Activated T-helper 1 cell treated with anti-CD3 and anti-CD28 coated beads, Interleukin-2, amount 50 U/mL, for 16 hours (primary cell): ENCODE measurements at regions not wholly inside any gene's neighbourhood (a gene's known extent, or its start where the extent isn't known, plus 50 kb on each side); places are given as distances from the start of the nearest gene placed in this dataset.
"Not testable (repeated sequence)": the region's sequence is repeated elsewhere in the genome, so short reads cannot be mapped to it uniquely, and the experiment has no call there.

Experiments
- DNase-seq, 2 donors: peaks; one replicate each; pipeline ENCODE4 v3.0.0-alpha.2; 2020; ENCODE audit warnings: low read depth in 1 of 2, low spot score in 1 of 2

- no peak for DNase-seq
Measured at GRCh38 chr2:82781176-82781915, 1677.7 kb downstream of the SUCLG1 start.

GRCh38 chr2:82780050-82780449, 1679.0 kb downstream of the SUCLG1 start:
- DNase-seq = no peak

- DNase-seq = no peak
Measured at GRCh38 chr2:82752396-82752795, 1706.7 kb downstream of the SUCLG1 start.

- no peak for DNase-seq
Measured at GRCh38 chr2:82748653-82749052, 1710.4 kb downstream of the SUCLG1 start.

- no peak for DNase-seq
Measured at GRCh38 chr2:82740527-82740926, 1718.6 kb downstream of the SUCLG1 start.

GRCh38 chr2:82737965-82738364, 1721.1 kb downstream of the SUCLG1 start:
- DNase-seq = not testable (repeated sequence)

- no peak for DNase-seq
Measured at GRCh38 chr2:82735336-82735735, 1723.7 kb downstream of the SUCLG1 start.

- no peak for DNase-seq
Measured at GRCh38 chr2:82731824-82732223, 1727.3 kb downstream of the SUCLG1 start.

GRCh38 chr2:82730811-82731210, 1728.3 kb downstream of the SUCLG1 start:
- no peak for DNase-seq

- DNase-seq = no peak
Measured at GRCh38 chr2:82728090-82728489, 1731.0 kb downstream of the SUCLG1 start.

- no peak for DNase-seq
Measured at GRCh38 chr2:82708681-82709080, 1750.4 kb downstream of the SUCLG1 start.

- no peak for DNase-seq
Measured at GRCh38 chr2:82697231-82697630, 1761.8 kb downstream of the SUCLG1 start.

GRCh38 chr2:82694431-82694830, 1764.6 kb downstream of the SUCLG1 start:
- no peak for DNase-seq

- no peak for DNase-seq
Measured at GRCh38 chr2:82690757-82691411, 1768.2 kb downstream of the SUCLG1 start.

GRCh38 chr2:82675186-82675585, 1783.9 kb downstream of the SUCLG1 start:
- no peak for DNase-seq

GRCh38 chr2:82674652-82675051, 1784.4 kb downstream of the SUCLG1 start:
- no peak for DNase-seq

GRCh38 chr2:82667491-82667890, 1791.6 kb downstream of the SUCLG1 start:
- no peak for DNase-seq

GRCh38 chr2:82665691-82666090, 1793.4 kb downstream of the SUCLG1 start:
- no peak for DNase-seq

- DNase-seq = no peak
Measured at GRCh38 chr2:82657106-82657505, 1802.0 kb downstream of the SUCLG1 start.

GRCh38 chr2:82656420-82656819, 1802.7 kb downstream of the SUCLG1 start:
- DNase-seq = no peak

- no peak for DNase-seq
Measured at GRCh38 chr2:82652117-82652516, 1807.0 kb downstream of the SUCLG1 start.

GRCh38 chr2:82650038-82650437, 1809.0 kb downstream of the SUCLG1 start:
- no peak for DNase-seq
